CD4-positive, alpha-beta T cell (primary cell): ENCODE measurements at regions not wholly inside any gene's neighbourhood (a gene's known extent, or its start where the extent isn't known, plus 50 kb on each side); places are given as distances from the start of the nearest gene placed in this dataset.

Experiments used
- ATAC-seq: fragments of 200-7000 bp; cut with Tn5 transposase; one replicate; pipeline ENCODE4 v1.10.0; 2022; ENCODE audit warnings: mild to moderate bottlenecking; ENCODE audit not compliant: poor library complexity
- CTCF ChIA-PET: fragments of 350-600 bp; sonication (Branson Sonifier 250); formaldehyde crosslinking; loops from one replicate; lab custom pipeline; 2021; ENCODE audit warnings: antibody characterized with exemption, inconsistent platforms; lab: Charles Lee
- POLR2A ChIA-PET: fragments of 350-600 bp; sonication (Branson Sonifier 250); formaldehyde crosslinking; loops from one replicate; lab custom pipeline; 2021; ENCODE audit warnings: antibody characterized with exemption, inconsistent platforms; lab: Charles Lee
- DNase-seq, 14 experiments: peaks; one replicate each; pipeline ENCODE4 v3.0.0-alpha.2; 2013 to 2020; ENCODE audit warnings: mixed read lengths in 2 of 14
- H3K27ac ChIP-seq, 2 donors: one replicate each; pipeline versions ENCODE4 v1.5.1 to v1.7.0; 2013; ENCODE audit warnings: low read length in 2 of 2, low read depth in 1 of 2, mild to moderate bottlenecking in 1 of 2
- H3K27me3 ChIP-seq, 2 experiments: 1 replicate in 1 of 2; 2 replicates in 1 of 2; pipeline versions ENCODE4 v1.6.1 to v1.7.0; 2013; ENCODE audit warnings: low read length in 2 of 2, control low read depth in 1 of 2, mild to moderate bottlenecking in 1 of 2, moderate library complexity in 1 of 2; ENCODE audit not compliant: insufficient read depth in 2 of 2, control insufficient read depth in 1 of 2
- H3K36me3 ChIP-seq: one replicate; pipeline ENCODE4 v1.6.1; 2013; ENCODE audit warnings: low read length, control low read depth; ENCODE audit not compliant: insufficient read depth
- H3K4me1 ChIP-seq: one replicate; pipeline ENCODE4 v1.6.1; 2013; ENCODE audit warnings: low read length, control low read depth; ENCODE audit not compliant: insufficient read depth
- H3K4me3 ChIP-seq: one replicate; pipeline ENCODE4 v1.5.1; 2013; ENCODE audit warnings: mild to moderate bottlenecking, low read length, moderate library complexity
- H3K9me3 ChIP-seq, 2 experiments: 1 replicate in 1 of 2; 2 replicates in 1 of 2; pipeline versions ENCODE4 v1.6.1 to v1.7.0; 2013; ENCODE audit warnings: low read length in 2 of 2, mild to moderate bottlenecking in 2 of 2, control low read depth in 1 of 2, moderate library complexity in 1 of 2; ENCODE audit not compliant: control insufficient read depth in 1 of 2, insufficient read depth in 1 of 2
- H3K27ac Mint-ChIP-seq: one replicate; pipeline ENCODE4 v1.8.0; 2020; ENCODE audit warnings: mixed read lengths
- H3K27me3 Mint-ChIP-seq: one replicate; pipeline ENCODE4 v1.8.0; 2021; ENCODE audit warnings: mixed read lengths
- H3K36me3 Mint-ChIP-seq: one replicate; pipeline ENCODE4 v1.8.0; 2021; ENCODE audit warnings: low read depth, mixed read lengths
- H3K4me1 Mint-ChIP-seq: one replicate; pipeline ENCODE4 v1.8.0; 2021; ENCODE audit warnings: low read depth, mixed read lengths
- H3K4me3 Mint-ChIP-seq: one replicate; pipeline ENCODE4 v1.8.0; 2020; ENCODE audit warnings: mild to moderate bottlenecking, mixed read lengths
- H3K9me3 Mint-ChIP-seq: one replicate; pipeline ENCODE4 v1.8.0; 2020; ENCODE audit warnings: mixed read lengths
- intact Hi-C, 2 experiments: fragments of 100-400 bp; cut with DNase I in 1 of 2; cut with micrococcal nuclease in 1 of 2; formaldehyde crosslinking; loops; one replicate each; pipeline versions ENCODE4 v1.15.1 to v1.9.0; 2023 to 2025; cut with DNase I, micrococcal nuclease
- TF ChIP-seq, protein P1 (sequence below): fragments of 200-600 bp; IDR thresholded peaks from one replicate; pipeline ENCODE4 v1.8.0; 2022; ENCODE audit warnings: antibody characterized with exemption, mild to moderate bottlenecking

DNA sequence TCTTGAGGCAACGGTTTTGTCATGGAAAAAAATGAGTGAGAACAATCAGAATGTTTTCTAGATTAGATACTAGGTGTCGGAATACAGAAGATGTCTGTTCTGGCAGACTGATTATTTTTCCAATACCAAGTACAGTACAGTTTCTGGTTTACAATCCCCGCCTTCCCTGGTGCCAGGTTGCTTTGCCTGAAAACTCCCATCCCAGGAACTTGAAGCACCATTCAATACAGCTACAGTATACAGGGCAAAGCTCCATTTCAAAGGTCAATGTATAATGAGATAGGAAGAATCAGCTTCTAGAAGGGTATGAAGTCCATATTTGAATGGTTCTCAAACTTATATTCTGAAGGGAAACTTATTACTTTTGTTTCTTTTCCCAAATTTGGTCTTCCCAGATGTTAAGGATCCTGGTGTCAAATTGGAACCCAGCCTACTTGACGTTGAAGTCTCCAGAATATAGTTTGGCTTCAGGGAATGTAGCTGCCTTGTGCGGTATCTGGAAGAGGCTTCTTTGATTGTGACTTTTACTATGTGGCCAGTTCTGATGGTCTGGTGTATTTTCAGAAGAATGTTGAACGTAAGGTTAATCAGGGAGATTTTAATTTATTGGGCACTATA is 238.0 kb upstream of the ATP2B1 start:
- H3K36me3 ChIP-seq, result no peaks in the 10 kb centered on the region
- no peaks in the 10 kb centered on the region for H3K9me3 Mint-ChIP-seq
- DNase-seq (no peak), ATAC-seq (no peak)
- H3K27me3 ChIP-seq, result no peaks in the 10 kb centered on the region
- CTCF ChIA-PET, result interaction anchor here (1.1 to 1.9 kb wide), 2 partner anchors 15 to 237 kb away, joined by 3 to 7 read pairs; no protein-coding TSS in a partner anchor
- H3K27ac ChIP-seq, result no peak overlapping the region
- intact Hi-C loops, result loop anchor here in 1 of 2 experiments (5.0 kb wide), 2 partner anchors 184 to 234 kb away; no protein-coding TSS in a partner anchor
- no peak overlapping the region for H3K4me3 Mint-ChIP-seq
- H3K4me1 Mint-ChIP-seq, result peaks cover 64% of the 10 kb centered on the region
- H3K27ac Mint-ChIP-seq, result peak overlapping the region; percentile 61
- H3K4me1 ChIP-seq, result peaks cover 26% of the 10 kb centered on the region
- H3K27me3 Mint-ChIP-seq, result no peaks in the 10 kb centered on the region
- H3K9me3 ChIP-seq, result no peaks in the 10 kb centered on the region
- TF ChIP-seq, protein P1, sequence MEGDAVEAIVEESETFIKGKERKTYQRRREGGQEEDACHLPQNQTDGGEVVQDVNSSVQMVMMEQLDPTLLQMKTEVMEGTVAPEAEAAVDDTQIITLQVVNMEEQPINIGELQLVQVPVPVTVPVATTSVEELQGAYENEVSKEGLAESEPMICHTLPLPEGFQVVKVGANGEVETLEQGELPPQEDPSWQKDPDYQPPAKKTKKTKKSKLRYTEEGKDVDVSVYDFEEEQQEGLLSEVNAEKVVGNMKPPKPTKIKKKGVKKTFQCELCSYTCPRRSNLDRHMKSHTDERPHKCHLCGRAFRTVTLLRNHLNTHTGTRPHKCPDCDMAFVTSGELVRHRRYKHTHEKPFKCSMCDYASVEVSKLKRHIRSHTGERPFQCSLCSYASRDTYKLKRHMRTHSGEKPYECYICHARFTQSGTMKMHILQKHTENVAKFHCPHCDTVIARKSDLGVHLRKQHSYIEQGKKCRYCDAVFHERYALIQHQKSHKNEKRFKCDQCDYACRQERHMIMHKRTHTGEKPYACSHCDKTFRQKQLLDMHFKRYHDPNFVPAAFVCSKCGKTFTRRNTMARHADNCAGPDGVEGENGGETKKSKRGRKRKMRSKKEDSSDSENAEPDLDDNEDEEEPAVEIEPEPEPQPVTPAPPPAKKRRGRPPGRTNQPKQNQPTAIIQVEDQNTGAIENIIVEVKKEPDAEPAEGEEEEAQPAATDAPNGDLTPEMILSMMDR, result no peak
- no peaks in the 10 kb centered on the region for H3K36me3 Mint-ChIP-seq
- no peak overlapping the region for H3K4me3 ChIP-seq
- POLR2A ChIA-PET, result interaction anchor here (1.8 kb wide), 1 partner anchor 83 kb away, joined by 6 read pairs; no protein-coding TSS in a partner anchor

DNA sequence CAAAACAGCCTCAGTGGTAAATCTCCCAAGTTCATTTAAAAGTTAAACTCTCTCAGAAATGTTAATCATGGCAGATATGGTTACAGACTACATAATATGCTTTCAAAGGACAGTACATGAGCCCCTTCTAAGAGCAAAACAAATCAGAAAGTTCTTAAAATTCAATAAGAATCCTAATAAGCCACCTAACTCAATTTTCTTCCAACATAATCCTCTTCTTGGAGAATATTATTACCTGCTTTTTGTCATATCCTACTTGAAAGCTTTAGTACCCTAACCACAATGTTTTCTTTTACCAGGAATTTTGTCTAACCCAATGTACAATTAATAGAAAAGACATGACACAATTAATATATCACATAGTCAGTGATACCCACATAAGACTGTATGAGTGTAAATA is 236.5 kb upstream of the ATP2B1 start:
- CTCF ChIA-PET, result interaction anchor here (0.9 kb wide), 2 partner anchors 12 to 26 kb away, joined by 3 read pairs; no protein-coding TSS in a partner anchor
- Mint-ChIP-seq H3K27ac (no peak overlapping the region), H3K4me1 (peaks cover 49% of the 10 kb centered on the region)

DNA sequence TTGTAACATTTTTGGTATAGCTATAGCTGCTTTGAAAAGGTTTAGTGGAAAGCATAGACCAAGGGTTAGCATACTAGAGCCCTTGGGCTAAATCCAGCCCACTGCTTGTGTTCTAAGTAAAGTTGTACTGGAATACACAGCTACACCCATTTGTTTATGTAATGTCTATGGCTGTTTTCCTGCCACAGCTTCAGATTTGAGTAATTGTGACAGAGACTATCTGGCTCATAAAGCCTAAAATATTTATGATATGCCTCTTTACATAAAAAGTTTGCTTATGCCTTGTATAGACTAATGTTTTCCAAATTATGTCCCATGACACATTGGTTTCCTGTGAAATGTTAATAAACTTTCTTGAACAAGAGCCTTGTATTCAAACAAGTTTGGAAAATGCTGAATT is 234.8 kb upstream of the ATP2B1 start:
- H3K27ac ChIP-seq, result peak overlapping the region in 1 of 2 donors; percentile 57
- H3K36me3 Mint-ChIP-seq, result no peaks in the 10 kb centered on the region
- ChIA-PET CTCF (interaction anchor here (1.5 kb wide), 1 partner anchor 9 kb away, joined by 3 read pairs; no protein-coding TSS in a partner anchor), POLR2A (interaction anchor here (1.2 kb wide), 1 partner anchor 80 kb away, joined by 3 read pairs; no protein-coding TSS in a partner anchor)
- H3K4me1 Mint-ChIP-seq, result peaks cover 33% of the 10 kb centered on the region
- intact Hi-C loops, result loop anchor here in 1 of 2 experiments (5.0 kb wide), 1 partner anchor 71 kb away; no protein-coding TSS in a partner anchor
- H3K27me3 Mint-ChIP-seq, result no peaks in the 10 kb centered on the region
- H3K9me3 Mint-ChIP-seq, result no peaks in the 10 kb centered on the region
- no peaks in the 10 kb centered on the region for H3K9me3 ChIP-seq
- H3K4me1 ChIP-seq, result peaks cover 13% of the 10 kb centered on the region
- ATAC-seq, result no peak
- TF ChIP-seq, protein P1, result no peak
- no peaks in the 10 kb centered on the region for H3K27me3 ChIP-seq
- no peak overlapping the region for H3K4me3 ChIP-seq
- no peak for DNase-seq
- peak overlapping the region; percentile 12 for H3K27ac Mint-ChIP-seq
- no peak overlapping the region for H3K4me3 Mint-ChIP-seq
- no peaks in the 10 kb centered on the region for H3K36me3 ChIP-seq

More for the DNA sequence above, 236.5 kb upstream of the ATP2B1 start:
- DNase-seq (no peak), ATAC-seq (no peak)
- POLR2A ChIA-PET, result no interaction called here
- no peaks in the 10 kb centered on the region for H3K9me3 Mint-ChIP-seq
- TF ChIP-seq, protein P1, result no peak
- no peaks in the 10 kb centered on the region for H3K36me3 ChIP-seq
- no peaks in the 10 kb centered on the region for H3K27me3 ChIP-seq
- intact Hi-C loops, result loop anchor here in 1 of 2 experiments (5.0 kb wide), 2 partner anchors 183 to 233 kb away; no protein-coding TSS in a partner anchor
- no peaks in the 10 kb centered on the region for H3K9me3 ChIP-seq
- H3K36me3 Mint-ChIP-seq, result no peaks in the 10 kb centered on the region
- H3K4me3 ChIP-seq, result no peak overlapping the region
- no peak overlapping the region for H3K4me3 Mint-ChIP-seq
- H3K27ac ChIP-seq, result no peak overlapping the region
- no peaks in the 10 kb centered on the region for H3K27me3 Mint-ChIP-seq
- peaks cover 13% of the 10 kb centered on the region for H3K4me1 ChIP-seq
